ENCODE measurements at regions not wholly inside any gene's neighbourhood (a gene's known extent, or its start where the extent isn't known, plus 50 kb on each side); places are given as distances from the start of the nearest gene placed in this dataset.

DNA sequence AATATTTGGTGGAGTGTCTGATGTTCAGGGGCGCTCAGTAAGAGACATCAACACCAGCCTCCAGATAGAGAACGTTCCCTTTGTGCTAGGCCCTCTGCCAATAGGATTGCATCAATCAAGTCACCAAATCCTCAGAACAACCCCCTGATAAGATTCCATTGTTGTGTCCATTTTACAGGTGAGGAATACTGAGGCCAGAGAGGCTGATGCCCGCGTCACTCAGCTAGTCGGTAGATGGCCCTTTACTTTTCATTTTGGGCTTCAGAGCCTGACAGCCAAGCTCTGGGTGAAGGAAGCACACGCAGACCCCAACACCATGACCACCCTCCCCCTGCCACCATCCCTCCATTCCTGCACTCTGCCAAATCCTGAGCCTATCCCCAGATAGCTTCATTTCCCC, 406.2 kb downstream of the PTPRU start:
- DNase-seq (ENCODE audit: low spot score), result no peak

DNA sequence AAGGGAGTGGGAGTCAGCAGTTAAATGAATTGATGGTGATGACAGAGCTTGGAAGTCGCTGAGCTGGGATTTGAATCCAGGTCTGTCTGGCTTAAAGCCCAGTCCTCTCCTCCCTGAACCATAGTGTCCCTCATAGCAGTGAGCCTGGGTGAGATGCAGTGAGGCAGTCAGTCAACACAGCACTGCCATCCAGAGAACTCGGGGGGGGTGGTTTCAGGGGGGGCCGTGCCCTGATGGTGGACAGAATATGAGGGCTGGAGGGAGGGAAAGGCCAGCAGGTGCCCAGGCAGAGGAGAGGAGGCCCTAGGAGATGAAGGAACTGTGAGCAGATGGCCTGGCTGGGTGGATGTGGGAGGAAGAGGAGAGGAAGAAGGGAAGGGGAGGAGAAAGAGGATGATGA, 405.6 kb downstream of the PTPRU start:
- DNase-seq (ENCODE audit: low spot score), result no peak

DNA sequence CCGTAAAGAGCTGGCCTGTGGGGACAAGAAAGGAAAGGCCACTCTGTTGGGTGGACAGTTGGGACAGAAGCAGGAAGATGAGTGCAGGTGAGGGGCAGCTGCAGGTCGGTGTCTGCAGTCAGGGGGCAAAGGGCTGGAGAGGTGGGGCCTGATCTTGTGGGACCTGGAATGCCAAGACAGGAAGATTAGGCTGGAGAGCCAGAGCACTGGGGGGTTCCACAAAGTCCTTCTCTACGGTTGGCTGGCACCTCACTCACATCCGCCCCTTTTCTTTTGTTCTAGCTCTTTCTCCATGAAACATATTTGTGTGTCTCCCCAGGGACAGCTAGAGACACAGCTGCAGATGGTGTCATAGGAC, 404.1 kb downstream of the PTPRU start:
- DNase-seq (ENCODE audit: low spot score), result no peak

DNA sequence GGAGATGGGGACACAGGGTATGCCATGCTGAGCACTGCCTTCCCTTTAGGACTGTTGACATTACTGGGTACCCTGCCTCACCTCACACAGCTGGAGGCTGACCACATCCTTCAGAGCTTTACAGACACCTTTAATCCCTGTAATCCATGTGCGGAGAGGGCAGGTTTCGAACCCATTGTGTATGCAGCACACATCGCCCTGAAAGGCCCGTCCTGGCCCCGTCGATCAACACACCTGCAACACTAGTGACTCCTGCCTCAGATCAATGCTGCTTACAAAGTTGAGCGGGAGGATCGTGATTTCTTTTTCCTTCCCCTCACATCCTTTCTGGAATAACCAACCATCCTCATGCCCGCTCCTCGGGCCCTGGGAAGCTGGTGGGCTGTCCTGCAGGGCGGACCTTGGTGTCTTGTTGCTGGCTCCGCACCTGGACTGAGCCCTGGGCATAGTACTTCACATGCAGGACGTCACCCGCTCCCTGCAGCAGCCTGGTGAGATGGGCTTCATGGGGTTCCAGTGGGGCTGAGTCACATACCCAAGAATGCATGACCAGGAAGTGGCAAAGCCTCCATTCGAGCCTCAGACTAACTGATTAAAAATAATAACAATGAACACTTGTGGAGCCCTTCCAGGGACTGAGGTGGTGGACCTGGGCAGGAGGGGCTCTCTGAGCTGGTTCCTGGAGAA, 403.6 kb downstream of the PTPRU start:
- DNase-seq (ENCODE audit: low spot score), result peak; percentile 68

DNA sequence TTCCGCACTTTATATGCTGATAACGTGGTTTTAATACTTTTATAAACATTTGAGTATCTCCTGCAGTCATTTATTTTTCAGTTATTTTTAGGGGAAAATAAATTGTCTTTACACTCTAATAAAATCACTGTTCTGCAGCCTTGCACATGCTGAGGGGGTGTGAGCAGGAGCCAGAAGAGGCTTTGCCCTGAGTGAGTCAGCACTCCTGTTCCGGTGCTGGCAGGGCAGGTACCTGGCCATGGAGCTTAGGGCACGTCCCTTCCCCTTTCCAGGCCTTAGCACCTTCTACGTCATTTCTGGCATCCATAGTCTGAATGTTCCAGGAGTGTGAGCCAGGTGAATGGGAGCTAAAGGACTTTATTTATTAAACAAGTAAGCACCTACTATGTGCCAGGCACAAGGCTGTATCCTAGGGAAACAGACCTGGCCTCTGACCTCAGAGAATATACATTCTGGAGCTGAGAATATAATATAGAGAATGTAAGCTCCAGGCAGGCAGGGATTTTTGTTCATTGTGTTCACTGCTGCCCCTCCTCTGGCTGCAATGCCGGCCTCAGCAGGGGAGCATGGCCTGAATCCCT, 402.9 kb downstream of the PTPRU start:
- DNase-seq (ENCODE audit: low spot score), result no peak

DNA sequence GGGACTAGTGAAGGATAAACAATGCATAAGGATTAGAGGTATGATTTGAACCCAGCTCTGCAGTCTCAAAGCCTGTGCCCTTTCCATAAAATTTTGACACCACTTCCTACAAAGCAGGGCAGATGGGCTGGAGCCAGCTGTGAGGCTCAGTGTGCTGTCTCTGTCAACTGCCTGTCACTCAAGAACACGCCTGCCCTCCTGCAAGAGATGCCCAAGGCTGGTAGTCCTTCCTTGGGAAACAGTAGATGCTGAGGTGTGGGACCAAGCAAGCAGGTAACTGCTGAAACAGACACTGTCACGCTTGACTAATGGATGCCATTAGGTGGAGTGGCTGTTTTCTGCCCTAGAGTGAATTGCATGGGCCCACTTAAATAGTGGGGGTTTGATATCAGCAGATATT, 402.0 kb downstream of the PTPRU start:
- no peak for DNase-seq (ENCODE audit: low spot score)

DNA sequence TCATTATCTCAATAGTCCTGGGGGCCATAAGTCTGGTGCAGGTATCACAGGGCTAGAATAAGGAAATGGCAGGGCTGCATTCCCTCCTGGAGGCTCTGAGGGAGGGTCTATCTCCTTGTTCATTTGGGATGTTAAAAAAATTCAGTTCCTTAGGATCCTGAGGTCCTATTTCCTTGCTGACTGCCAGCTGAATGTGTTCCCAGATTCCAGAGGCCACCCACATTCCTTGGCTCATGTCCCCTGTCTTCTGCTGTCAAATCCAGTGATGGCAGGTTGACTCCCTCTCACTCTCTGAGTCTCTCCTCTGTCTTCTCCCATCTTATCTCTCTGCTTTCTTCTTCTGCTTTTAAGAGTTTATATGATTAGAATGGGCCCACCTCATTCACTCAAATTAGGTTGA, 400.6 kb downstream of the PTPRU start:
- DNase-seq (ENCODE audit: low spot score), result no peak

DNA sequence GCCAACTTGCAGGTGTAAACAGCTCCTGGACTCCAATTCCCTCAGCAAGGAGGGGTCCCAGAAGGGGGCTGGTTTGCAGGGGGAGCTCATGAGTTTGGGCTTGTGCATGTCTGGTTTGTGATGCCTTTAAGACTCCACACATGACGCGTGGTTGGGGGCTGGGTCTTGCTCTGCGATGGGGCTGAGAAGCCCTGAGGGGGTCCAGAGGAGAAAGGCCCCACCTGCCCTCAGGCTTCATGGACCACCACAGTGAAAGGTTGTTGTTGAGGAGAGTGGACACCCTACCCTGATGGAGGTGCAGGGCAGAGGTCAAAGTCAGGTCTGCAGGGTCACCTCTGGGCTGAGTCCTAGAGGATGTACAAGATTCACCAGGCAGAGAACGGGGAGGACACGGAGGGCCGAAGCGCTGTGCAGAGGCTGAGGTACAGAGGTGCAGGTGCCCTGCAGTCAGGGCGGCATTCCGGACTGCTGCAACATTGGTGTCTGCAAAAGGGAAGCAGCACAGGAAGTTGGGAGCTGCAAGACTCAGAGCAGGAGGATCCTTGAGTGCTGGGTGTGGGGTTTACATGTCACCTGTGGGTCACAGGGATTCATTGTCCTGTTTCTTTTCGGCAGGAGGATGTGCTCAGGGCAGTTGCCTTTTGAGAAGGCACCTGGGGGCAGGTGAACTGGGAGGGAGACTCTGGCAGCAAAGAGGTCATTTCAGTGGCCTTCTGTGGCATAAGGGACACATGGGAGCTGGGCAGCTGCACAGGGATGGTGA, 399.4 kb downstream of the PTPRU start:
- no peak for DNase-seq (ENCODE audit: low spot score)

DNA sequence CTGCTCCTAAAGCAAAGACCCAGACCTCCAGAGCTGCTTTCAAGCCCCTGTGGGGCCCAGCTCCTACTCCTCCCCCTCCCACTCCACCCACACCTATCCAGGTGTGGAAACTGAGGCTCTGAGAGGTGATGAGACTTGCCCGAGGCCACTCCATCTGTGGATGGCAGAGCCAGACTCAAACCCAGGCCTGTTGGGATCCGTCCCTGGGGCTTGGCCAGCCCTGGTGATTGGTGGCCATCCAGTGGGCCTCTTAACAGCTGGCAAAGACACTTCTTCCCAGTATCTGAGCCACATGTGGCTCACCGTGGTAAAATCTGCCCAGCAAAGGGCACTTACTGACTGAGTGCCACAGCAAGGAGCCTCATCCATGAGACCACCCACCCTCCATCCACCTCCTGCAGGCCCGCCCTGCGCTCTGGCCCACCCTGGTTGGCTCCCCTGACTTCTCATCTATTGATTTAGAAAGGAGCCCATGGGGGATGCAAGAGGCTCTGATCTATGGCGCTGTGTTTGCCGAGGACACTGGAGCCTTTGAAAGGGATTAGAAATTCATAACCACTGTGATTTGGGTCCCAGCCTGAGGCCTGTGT, 398.5 kb downstream of the PTPRU start:
- no peak for DNase-seq (ENCODE audit: low spot score)

DNA sequence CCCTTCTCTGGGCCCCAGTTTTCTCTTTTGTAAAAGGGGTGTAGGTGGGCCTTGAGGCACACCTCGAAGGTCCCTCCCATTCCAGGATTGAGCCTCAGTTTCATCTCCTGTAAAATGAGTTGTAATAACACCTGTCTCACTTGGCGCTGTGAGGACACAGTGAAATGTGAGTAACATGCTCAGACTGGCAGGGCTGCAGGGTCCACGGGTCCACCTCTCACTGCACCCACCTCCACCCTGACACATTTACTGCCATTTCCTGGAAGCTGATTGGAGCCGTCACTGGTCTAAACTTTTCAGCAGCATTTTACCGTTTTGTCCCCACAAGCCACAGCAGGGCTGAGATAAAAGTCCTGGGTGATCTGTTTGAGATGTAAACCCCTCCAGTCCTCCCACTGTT, 398.0 kb downstream of the PTPRU start:
- no peak for DNase-seq (ENCODE audit: low spot score)

DNA sequence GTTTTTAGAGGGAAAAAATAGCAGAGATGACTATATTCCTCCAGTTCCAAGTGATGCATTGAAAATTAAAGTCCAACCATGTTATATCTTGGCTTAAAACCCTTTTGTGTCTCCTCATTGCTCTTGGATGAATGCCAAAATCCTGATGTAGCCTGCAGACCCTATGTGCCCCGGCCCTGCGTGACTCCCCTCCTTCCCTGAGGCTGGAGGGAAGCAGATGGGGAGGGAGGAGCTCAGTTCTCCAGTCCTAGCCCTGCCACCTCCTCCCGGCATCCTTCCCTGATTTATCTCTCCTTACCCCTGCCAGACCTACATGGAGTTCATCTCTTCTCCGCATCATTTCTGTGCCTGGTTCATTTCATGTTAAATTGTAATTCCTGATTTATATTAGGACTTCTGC, 397.4 kb downstream of the PTPRU start:
- DNase-seq (ENCODE audit: low spot score), result no peak

DNA sequence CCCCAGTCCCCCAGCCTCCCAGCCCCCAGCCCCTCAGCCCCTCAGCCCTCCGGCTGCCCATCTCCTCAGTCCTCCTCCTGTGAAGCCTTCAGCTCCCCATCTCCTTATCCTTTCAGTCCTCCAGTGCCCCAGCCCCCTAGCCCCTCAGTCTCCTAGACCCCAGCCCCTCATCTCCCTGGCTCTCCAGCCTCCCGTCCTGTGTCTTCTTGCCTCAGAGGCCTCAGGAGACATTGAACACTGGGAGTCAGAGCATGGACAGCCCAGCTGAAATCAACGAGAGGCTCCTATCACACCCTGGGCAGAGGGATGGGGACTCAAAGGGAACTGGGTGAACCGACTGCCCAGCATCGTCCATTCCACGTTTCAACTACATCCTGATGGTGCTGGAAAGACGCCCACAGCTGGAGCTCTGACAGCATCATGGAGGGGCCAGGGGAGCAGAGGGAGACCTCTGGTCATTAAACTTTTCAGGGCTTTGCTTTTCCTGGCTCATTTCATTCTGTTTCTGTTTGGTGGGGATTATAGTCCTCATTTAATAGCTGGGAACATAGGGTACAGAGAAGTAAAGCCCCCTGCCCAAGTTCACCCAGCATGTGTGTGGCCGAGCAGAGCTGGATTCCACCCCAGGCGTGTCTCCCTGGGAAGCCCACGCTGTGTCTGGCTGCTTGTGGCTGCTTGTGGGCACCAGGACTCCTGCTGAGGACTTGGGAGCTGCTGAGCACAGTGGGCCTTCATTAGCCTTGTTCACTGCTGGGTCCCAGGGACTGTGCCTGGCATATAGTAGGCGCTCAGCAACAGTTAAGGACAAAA, 396.7 kb downstream of the PTPRU start:
- no peak for DNase-seq (ENCODE audit: low spot score)

DNA sequence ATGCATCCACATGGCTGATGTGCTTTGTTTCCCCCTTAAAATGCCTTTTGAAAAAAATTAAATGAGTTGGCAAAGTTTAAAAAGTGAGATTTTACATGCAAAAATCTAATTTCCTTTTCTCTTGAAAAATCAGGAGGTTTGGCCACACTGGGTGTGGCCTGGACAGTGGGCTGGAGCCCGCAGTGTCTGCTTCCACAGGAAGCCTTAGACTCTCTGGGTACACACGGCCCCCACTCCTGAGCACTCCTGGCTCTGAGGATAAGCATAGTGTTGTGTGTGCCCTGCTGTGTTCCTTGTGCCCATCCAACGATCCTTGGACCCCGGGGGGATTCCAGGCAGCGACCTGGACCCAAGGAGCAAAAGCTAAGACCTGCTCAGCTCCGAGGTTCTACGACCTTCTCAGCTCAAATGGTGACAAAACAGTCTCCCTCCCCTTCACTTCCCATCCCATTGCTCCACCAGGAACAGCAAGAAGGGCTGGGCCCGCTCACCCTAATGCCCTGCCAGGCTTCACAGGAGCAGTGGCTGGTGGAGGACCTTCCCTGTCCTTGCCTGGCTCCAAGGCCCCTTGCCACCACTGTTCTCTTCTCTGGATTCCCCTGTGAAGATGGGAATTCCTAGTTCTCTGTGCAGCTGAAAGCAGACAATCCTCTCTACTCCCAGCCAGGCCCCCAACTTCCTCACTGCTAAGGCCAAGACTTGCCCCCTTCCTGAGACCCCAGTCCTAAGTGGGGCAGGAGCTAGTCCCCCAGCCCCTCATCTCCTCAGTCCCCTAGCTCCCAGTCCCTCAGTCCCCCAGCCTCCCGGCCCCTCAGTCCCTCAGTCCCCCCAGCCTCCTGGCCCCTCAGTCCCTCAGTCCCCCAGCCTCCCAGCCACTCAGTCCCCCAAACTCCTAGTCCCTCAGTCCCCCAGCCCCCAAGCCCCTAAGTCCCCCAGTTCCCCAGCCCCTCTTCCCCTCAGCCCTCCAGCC, 395.8 kb downstream of the PTPRU start:
- DNase-seq (ENCODE audit: low spot score), result no peak

DNA sequence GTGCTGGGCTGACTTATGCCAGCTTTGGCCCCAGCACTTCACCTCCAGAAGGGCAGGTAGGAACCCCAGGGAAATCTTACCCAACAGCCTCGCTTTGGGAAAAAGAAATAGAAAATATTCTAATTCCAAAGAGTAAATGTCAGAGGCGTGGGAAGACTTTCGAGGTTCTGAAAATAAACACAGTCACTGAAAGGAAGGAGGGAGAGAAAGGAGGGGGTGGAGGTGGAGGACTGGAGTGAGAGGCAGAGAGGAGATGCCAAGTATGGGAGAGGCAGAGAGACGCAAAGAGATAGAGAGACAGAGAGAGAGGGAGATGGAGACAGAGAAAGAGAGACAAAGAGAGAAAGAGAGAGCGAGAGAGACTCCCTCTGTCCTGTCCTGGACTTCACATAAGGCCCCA, 395.0 kb downstream of the PTPRU start:
- no peak for DNase-seq (ENCODE audit: low spot score)

DNA sequence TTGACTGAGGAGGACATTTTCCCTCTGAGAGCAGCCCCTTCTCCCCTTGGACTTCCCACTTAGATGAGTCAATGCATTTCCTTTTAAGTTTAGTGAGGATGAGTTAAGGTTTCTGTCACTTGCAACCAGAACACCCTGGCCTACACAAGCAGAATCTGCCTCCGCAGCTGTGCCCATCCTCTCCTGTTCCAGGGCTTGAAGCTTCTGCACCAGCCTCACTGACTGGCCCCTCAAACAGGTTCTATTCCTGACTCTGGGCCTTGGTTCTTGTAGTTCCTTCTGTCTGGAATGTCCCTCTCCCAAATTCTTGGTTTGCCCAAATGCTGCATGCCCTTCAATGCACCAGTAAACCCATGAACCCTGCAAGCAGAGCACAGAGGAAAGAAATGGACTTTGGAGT, 394.4 kb downstream of the PTPRU start:
- DNase-seq (ENCODE audit: low spot score), result no peak

DNA sequence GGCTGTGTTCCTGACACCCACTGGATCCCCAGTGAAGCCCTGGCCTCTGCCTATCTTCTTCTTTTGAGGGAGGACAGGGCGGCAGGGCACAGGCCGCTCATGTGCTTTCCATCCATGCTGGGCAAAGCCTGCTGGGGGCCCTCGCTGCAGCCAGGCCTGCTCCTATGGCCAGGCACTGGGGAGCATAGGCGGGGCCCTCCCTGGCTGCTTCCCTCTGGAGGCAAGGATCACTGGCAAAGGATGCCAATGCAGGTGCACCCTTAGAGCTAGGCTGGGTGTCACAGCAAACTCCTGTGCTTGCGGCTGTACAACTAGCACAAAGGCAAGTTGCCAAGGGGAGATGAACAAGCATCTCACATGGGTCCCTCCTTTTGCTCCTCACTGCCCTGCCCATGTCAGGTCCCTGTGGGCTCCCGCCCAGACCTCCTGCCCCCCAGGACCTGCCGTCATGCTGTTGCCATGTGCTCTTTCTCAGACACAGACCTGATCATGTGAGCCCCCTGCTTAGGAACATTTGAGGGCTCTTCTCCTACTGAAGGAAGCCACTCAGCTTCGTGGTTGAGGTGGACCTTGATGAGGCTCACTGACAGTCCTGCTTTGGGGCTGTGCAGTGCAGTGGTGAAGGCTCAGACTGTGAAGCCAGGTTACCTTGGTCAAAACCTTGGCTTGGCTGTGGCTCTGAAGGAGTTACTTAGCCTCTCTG, 393.6 kb downstream of the PTPRU start:
- no peak for DNase-seq (ENCODE audit: low spot score)

DNA sequence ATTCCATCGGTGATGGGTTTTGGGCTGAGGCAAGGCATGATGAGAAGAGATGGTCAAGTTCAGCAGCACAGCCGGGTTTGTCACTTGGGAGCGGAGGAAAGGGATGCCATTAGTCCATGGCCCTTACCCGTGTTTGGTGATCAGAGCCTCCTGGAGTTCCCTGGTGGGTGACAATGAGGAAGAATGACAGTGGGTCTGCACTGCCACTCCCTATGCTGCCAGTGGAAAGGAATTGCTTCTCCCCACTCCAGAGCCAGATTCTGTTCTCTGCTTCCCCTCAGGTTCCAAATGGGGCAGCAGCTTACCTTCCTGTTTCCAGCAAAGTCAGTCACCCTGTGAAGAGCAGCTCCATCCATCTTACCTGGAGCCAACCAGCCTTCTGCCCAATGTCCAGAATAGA, 393.1 kb downstream of the PTPRU start:
- DNase-seq (ENCODE audit: low spot score), result no peak

DNA sequence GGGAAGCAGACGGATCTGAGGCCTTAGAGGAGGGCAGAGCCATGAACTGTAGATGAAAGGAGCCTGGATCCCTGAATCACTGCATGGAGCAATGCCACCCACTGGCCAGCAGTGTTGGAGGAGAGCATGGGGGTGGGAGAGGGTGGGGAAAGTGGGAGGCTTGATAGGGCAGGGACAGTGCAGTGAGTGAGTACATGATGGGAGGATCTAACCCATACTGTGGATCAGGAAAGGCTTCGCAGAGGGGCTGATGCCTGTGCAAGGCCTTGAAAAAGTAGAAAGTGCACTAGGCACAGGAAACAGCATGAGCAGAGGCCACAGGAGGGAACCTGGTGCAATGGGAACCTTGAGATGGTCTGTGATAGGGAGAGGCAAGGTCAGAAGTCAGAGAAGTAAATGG, 391.9 kb downstream of the PTPRU start:
- DNase-seq (ENCODE audit: low spot score), result no peak

DNA sequence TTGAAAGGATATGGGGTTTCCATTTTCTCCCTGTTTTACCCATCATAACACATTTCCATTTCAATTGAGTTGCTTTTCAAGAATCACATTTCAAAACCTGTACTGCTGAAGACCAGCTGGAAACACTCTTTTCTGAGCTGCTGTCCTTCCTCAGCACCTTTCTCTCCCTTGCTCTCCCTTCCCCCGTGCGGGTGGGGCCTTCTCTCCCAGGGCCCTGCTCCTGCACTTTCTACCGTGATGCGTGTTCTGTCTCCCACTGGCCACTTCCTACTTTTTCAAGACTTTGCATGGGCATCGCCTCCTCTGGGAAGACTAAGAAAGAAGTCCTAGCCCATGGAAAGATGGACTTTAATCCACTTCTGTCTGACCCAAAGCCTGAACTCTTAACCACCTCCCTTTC, 390.4 kb downstream of the PTPRU start:
- DNase-seq (ENCODE audit: low spot score), result no peak

DNA sequence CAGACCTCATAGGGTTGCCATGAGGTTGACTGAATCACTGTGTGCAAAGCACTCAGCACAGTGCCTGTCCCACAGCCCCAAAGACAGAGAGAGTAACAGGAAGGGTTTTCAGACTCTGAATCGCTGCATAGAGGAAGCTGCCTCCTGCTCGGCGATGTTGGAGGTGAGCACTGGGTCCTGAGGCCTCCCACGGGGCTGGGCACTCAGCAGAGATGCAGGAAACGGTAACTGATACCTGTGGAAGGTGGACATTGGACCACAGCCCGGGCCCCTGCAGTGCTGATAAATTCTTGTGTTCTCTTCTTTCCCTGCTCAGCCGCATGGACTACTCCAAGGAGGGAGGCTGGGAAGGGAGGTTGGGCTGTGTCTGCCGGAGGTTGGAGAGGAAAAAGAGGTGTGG, 389.7 kb downstream of the PTPRU start:
- DNase-seq (ENCODE audit: low spot score), result no peak

DNA sequence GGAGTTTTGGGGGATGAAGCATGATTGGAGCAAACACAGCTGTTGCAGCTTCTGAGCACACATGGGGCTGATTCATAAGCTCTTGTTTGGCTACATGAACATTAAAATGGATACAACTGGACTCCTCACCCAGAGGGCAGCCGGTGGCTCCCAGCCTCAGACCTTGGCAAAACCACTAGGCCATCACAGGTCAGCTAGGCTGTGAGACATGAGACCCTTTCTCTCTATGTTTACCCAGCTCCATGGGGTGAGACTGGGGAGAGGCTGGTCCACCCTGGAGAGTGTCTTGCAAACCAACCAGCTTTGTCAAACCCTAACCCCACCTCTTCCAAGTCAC, 388.7 kb downstream of the PTPRU start:
- no peak for DNase-seq (ENCODE audit: low spot score)

Measured in AG08395 (cell line).